ENCODE measurements at regions not wholly inside any gene's neighbourhood (a gene's known extent, or its start where the extent isn't known, plus 50 kb on each side); places are given as distances from the start of the nearest gene placed in this dataset.

- no peak overlapping the region for H3K27ac Mint-ChIP-seq
- H3K4me3 Mint-ChIP-seq, result no peak overlapping the region
- no peaks in the 10 kb centered on the region for H3K4me1 Mint-ChIP-seq
- CTCF ChIA-PET, result no interaction called here
- POLR2A ChIA-PET, result no interaction called here
- no peaks in the 10 kb centered on the region for H3K36me3 Mint-ChIP-seq
- Histone ChIP-seq H3K27me3 (ENCODE audit: insufficient read depth, low read length, poor library complexity, severe bottlenecking) (no peaks in the 10 kb centered on the region), H3K4me1 (ENCODE audit: insufficient read depth, low read length) (no peaks in the 10 kb centered on the region), H3K4me3 (ENCODE audit: low read length) (no peak overlapping the region), H3K36me3 (ENCODE audit: insufficient read depth, low read length) (no peaks in the 10 kb centered on the region), H3K27ac (ENCODE audit: low read depth, low read length) (no peak overlapping the region), H3K9me3 (ENCODE audit: low read length) (no peaks in the 10 kb centered on the region)
- peaks cover 0 to 3% of the 10 kb centered on the region in 2 donors for H3K27me3 Mint-ChIP-seq
- DNase-seq, result no peak
- peaks cover 0 to 2% (median 0%) of the 10 kb centered on the region in 5 donors for H3K9me3 Mint-ChIP-seq
These were observed 480.6 kb upstream of the HS6ST1 start for GRCh38 chr2:128799284-128799552.

GRCh38 chr2:128799730-128800129 is 481.1 kb upstream of the HS6ST1 start:
- Mint-ChIP-seq H3K36me3 (no peaks in the 10 kb centered on the region), H3K9me3 (peaks cover 0 to 2% (median 0%) of the 10 kb centered on the region in 5 donors), H3K4me3 (no peak overlapping the region), H3K27ac (no peak overlapping the region), H3K4me1 (no peaks in the 10 kb centered on the region), H3K27me3 (peaks cover 0 to 2% of the 10 kb centered on the region in 2 donors)
- Histone ChIP-seq H3K27ac (ENCODE audit: low read depth, low read length) (no peak overlapping the region), H3K27me3 (ENCODE audit: insufficient read depth, low read length, poor library complexity, severe bottlenecking) (no peaks in the 10 kb centered on the region), H3K36me3 (ENCODE audit: insufficient read depth, low read length) (no peaks in the 10 kb centered on the region), H3K9me3 (ENCODE audit: low read length) (no peaks in the 10 kb centered on the region), H3K4me1 (ENCODE audit: insufficient read depth, low read length) (no peaks in the 10 kb centered on the region), H3K4me3 (ENCODE audit: low read length) (no peak overlapping the region)
- ChIA-PET POLR2A (no interaction called here), CTCF (no interaction called here)
- no peak for DNase-seq

- no peak for DNase-seq
- Histone ChIP-seq H3K27me3 (ENCODE audit: insufficient read depth, low read length, poor library complexity, severe bottlenecking) (no peaks in the 10 kb centered on the region), H3K9me3 (ENCODE audit: low read length) (no peaks in the 10 kb centered on the region), H3K4me3 (ENCODE audit: low read length) (no peak overlapping the region), H3K4me1 (ENCODE audit: insufficient read depth, low read length) (no peaks in the 10 kb centered on the region), H3K36me3 (ENCODE audit: insufficient read depth, low read length) (no peaks in the 10 kb centered on the region), H3K27ac (ENCODE audit: low read depth, low read length) (no peak overlapping the region)
- ChIA-PET CTCF (no interaction called here), POLR2A (no interaction called here)
- H3K36me3 Mint-ChIP-seq, result no peaks in the 10 kb centered on the region
- H3K4me1 Mint-ChIP-seq, result no peaks in the 10 kb centered on the region
- H3K9me3 Mint-ChIP-seq, result peaks cover 0 to 2% (median 0%) of the 10 kb centered on the region in 5 donors
- no peak overlapping the region for H3K27ac Mint-ChIP-seq
- no peak overlapping the region for H3K4me3 Mint-ChIP-seq
- H3K27me3 Mint-ChIP-seq, result no peaks in the 10 kb centered on the region
These were observed 482.9 kb upstream of the HS6ST1 start for GRCh38 chr2:128801576-128801975.

GRCh38 chr2:128803222-128803621 is 484.6 kb upstream of the HS6ST1 start:
- Mint-ChIP-seq H3K27ac (no peak overlapping the region), H3K27me3 (no peaks in the 10 kb centered on the region), H3K4me1 (no peaks in the 10 kb centered on the region), H3K9me3 (peaks cover 0 to 2% (median 0%) of the 10 kb centered on the region in 5 donors), H3K36me3 (no peaks in the 10 kb centered on the region), H3K4me3 (no peak overlapping the region)
- CTCF ChIA-PET, result no interaction called here
- no peak for DNase-seq
- Histone ChIP-seq H3K4me1 (ENCODE audit: insufficient read depth, low read length) (no peaks in the 10 kb centered on the region), H3K27me3 (ENCODE audit: insufficient read depth, low read length, poor library complexity, severe bottlenecking) (no peaks in the 10 kb centered on the region), H3K27ac (ENCODE audit: low read depth, low read length) (no peak overlapping the region), H3K4me3 (ENCODE audit: low read length) (no peak overlapping the region), H3K9me3 (ENCODE audit: low read length) (no peaks in the 10 kb centered on the region), H3K36me3 (ENCODE audit: insufficient read depth, low read length) (no peaks in the 10 kb centered on the region)
- POLR2A ChIA-PET, result no interaction called here

GRCh38 chr2:128805237-128805636 is 486.6 kb upstream of the HS6ST1 start:
- Histone ChIP-seq H3K36me3 (ENCODE audit: insufficient read depth, low read length) (no peaks in the 10 kb centered on the region), H3K9me3 (ENCODE audit: low read length) (no peaks in the 10 kb centered on the region), H3K4me1 (ENCODE audit: insufficient read depth, low read length) (no peaks in the 10 kb centered on the region), H3K27ac (ENCODE audit: low read depth, low read length) (no peak overlapping the region), H3K4me3 (ENCODE audit: low read length) (no peak overlapping the region), H3K27me3 (ENCODE audit: insufficient read depth, low read length, poor library complexity, severe bottlenecking) (no peaks in the 10 kb centered on the region)
- POLR2A ChIA-PET, result no interaction called here
- CTCF ChIA-PET, result no interaction called here
- DNase-seq, result no peak
- Mint-ChIP-seq H3K36me3 (no peaks in the 10 kb centered on the region), H3K4me3 (no peak overlapping the region), H3K4me1 (no peaks in the 10 kb centered on the region), H3K9me3 (no peaks in the 10 kb centered on the region), H3K27ac (no peak overlapping the region), H3K27me3 (no peaks in the 10 kb centered on the region)

GRCh38 chr2:128805918-128806317 is 487.2 kb upstream of the HS6ST1 start:
- H3K4me3 ChIP-seq (ENCODE audit: low read length), result no peak overlapping the region
- H3K36me3 Mint-ChIP-seq, result no peaks in the 10 kb centered on the region
- no peaks in the 10 kb centered on the region for H3K27me3 ChIP-seq (ENCODE audit: insufficient read depth, low read length, poor library complexity, severe bottlenecking)
- peaks cover 0 to 6% (median 0%) of the 10 kb centered on the region in 5 donors for H3K9me3 Mint-ChIP-seq
- no peaks in the 10 kb centered on the region for H3K36me3 ChIP-seq (ENCODE audit: insufficient read depth, low read length)
- CTCF ChIA-PET, result no interaction called here
- no peaks in the 10 kb centered on the region for H3K4me1 ChIP-seq (ENCODE audit: insufficient read depth, low read length)
- no peak for DNase-seq
- no peaks in the 10 kb centered on the region for H3K27me3 Mint-ChIP-seq
- no peak overlapping the region for H3K27ac Mint-ChIP-seq
- no peaks in the 10 kb centered on the region for H3K9me3 ChIP-seq (ENCODE audit: low read length)
- H3K27ac ChIP-seq (ENCODE audit: low read depth, low read length), result no peak overlapping the region
- no peaks in the 10 kb centered on the region for H3K4me1 Mint-ChIP-seq
- H3K4me3 Mint-ChIP-seq, result no peak overlapping the region
- POLR2A ChIA-PET, result no interaction called here

- Mint-ChIP-seq H3K36me3 (no peaks in the 10 kb centered on the region), H3K4me1 (no peaks in the 10 kb centered on the region), H3K4me3 (no peak overlapping the region), H3K27me3 (peaks cover 0 to 1% of the 10 kb centered on the region in 2 donors), H3K9me3 (peaks cover 0 to 8% (median 0%) of the 10 kb centered on the region in 5 donors), H3K27ac (no peak overlapping the region)
- H3K27me3 ChIP-seq (ENCODE audit: insufficient read depth, low read length, poor library complexity, severe bottlenecking), result no peaks in the 10 kb centered on the region
- no peaks in the 10 kb centered on the region for H3K36me3 ChIP-seq (ENCODE audit: insufficient read depth, low read length)
- no peak overlapping the region for H3K4me3 ChIP-seq (ENCODE audit: low read length)
- no peaks in the 10 kb centered on the region for H3K9me3 ChIP-seq (ENCODE audit: low read length)
- H3K4me1 ChIP-seq (ENCODE audit: insufficient read depth, low read length), result no peaks in the 10 kb centered on the region
- DNase-seq, result no peak
- no peak overlapping the region for H3K27ac ChIP-seq (ENCODE audit: low read depth, low read length)
- POLR2A ChIA-PET, result no interaction called here
- CTCF ChIA-PET, result no interaction called here
These were observed 488.6 kb upstream of the HS6ST1 start for GRCh38 chr2:128807317-128807716.

GRCh38 chr2:128808462-128809258 is 490.0 kb upstream of the HS6ST1 start:
- H3K36me3 ChIP-seq (ENCODE audit: insufficient read depth, low read length), result no peaks in the 10 kb centered on the region
- peaks cover 0 to 8% (median 0%) of the 10 kb centered on the region in 5 donors for H3K9me3 Mint-ChIP-seq
- H3K27ac ChIP-seq (ENCODE audit: low read depth, low read length), result no peak overlapping the region
- no peaks in the 10 kb centered on the region for H3K36me3 Mint-ChIP-seq
- H3K9me3 ChIP-seq (ENCODE audit: low read length), result no peaks in the 10 kb centered on the region
- no peaks in the 10 kb centered on the region for H3K4me1 ChIP-seq (ENCODE audit: insufficient read depth, low read length)
- no peak for DNase-seq
- H3K4me3 ChIP-seq (ENCODE audit: low read length), result no peak overlapping the region
- H3K27ac Mint-ChIP-seq, result no peak overlapping the region
- no peak overlapping the region for H3K4me3 Mint-ChIP-seq
- no peaks in the 10 kb centered on the region for H3K27me3 ChIP-seq (ENCODE audit: insufficient read depth, low read length, poor library complexity, severe bottlenecking)
- CTCF ChIA-PET, result no interaction called here
- H3K4me1 Mint-ChIP-seq, result no peaks in the 10 kb centered on the region
- peaks cover 5 to 6% of the 10 kb centered on the region in 2 donors for H3K27me3 Mint-ChIP-seq
- POLR2A ChIA-PET, result no interaction called here

GRCh38 chr2:128809259-128809636 is 490.6 kb upstream of the HS6ST1 start:
- H3K4me3 ChIP-seq (ENCODE audit: low read length), result no peak overlapping the region
- H3K4me3 Mint-ChIP-seq, result no peak overlapping the region
- no peaks in the 10 kb centered on the region for H3K36me3 ChIP-seq (ENCODE audit: insufficient read depth, low read length)
- H3K36me3 Mint-ChIP-seq, result no peaks in the 10 kb centered on the region
- ChIA-PET POLR2A (no interaction called here), CTCF (no interaction called here)
- no peak overlapping the region for H3K27ac ChIP-seq (ENCODE audit: low read depth, low read length)
- H3K4me1 Mint-ChIP-seq, result no peaks in the 10 kb centered on the region
- H3K27ac Mint-ChIP-seq, result no peak overlapping the region
- peaks cover 0 to 8% (median 0%) of the 10 kb centered on the region in 5 donors for H3K9me3 Mint-ChIP-seq
- H3K27me3 Mint-ChIP-seq, result peaks cover 5 to 8% of the 10 kb centered on the region in 2 donors
- H3K4me1 ChIP-seq (ENCODE audit: insufficient read depth, low read length), result no peaks in the 10 kb centered on the region
- H3K9me3 ChIP-seq (ENCODE audit: low read length), result no peaks in the 10 kb centered on the region
- no peak for DNase-seq
- no peaks in the 10 kb centered on the region for H3K27me3 ChIP-seq (ENCODE audit: insufficient read depth, low read length, poor library complexity, severe bottlenecking)
